ENCODE measurements at regions not wholly inside any gene's neighbourhood (a gene's known extent, or its start where the extent isn't known, plus 50 kb on each side); places are given as distances from the start of the nearest gene placed in this dataset.

- H3K79me2 ChIP-seq (ENCODE audit: insufficient read depth, low read length): no peaks in the 10 kb centered on the region
- H3K27ac ChIP-seq (ENCODE audit: low read depth, low read length): no peak overlapping the region
- TF ChIP-seq CTCF (IDR thresholded peaks at IDR 0.05; ENCODE audit: insufficient read depth, low read depth, low read length): no peak
- TF ChIP-seq EZH2 (IDR thresholded peaks at IDR 0.05; ENCODE audit: insufficient read depth, low read length): no peak
- H2AFZ ChIP-seq (ENCODE audit: low read depth, low read length): no peak overlapping the region
- H3K4me3 ChIP-seq (ENCODE audit: insufficient read depth, low read depth, low read length): no peak overlapping the region
- Mint-ChIP-seq H3K27me3 (ENCODE audit: low read depth, unreplicated experiment) (no peaks in the 10 kb centered on the region), H3K4me1 (ENCODE audit: low read depth, unreplicated experiment) (no peaks in the 10 kb centered on the region), H3K36me3 (ENCODE audit: low read depth, unreplicated experiment) (peaks cover 2% of the 10 kb centered on the region), H3K9me3 (ENCODE audit: unreplicated experiment) (peaks cover 7% of the 10 kb centered on the region), H3K4me3 (ENCODE audit: unreplicated experiment) (no peak overlapping the region), H3K27ac (ENCODE audit: unreplicated experiment) (no peak overlapping the region)
- no peaks in the 10 kb centered on the region for H3K36me3 ChIP-seq (ENCODE audit: insufficient read depth, low read length)
- DNase-seq (ENCODE audit: low read depth): no peak
- H3K4me2 ChIP-seq (ENCODE audit: low read length): no peak overlapping the region
- H4K20me1 ChIP-seq (ENCODE audit: insufficient read depth, low read length): no peaks in the 10 kb centered on the region
- no peak overlapping the region for H3K9ac ChIP-seq (ENCODE audit: low read length)
- FAIRE-seq: no peak
- no peaks in the 10 kb centered on the region for H3K4me1 ChIP-seq (ENCODE audit: insufficient read depth, low read length)
- peaks cover 5% of the 10 kb centered on the region for H3K9me3 ChIP-seq (ENCODE audit: insufficient read depth, low read depth, low read length)
- H3K27me3 ChIP-seq (ENCODE audit: insufficient read depth, low read length): no peaks in the 10 kb centered on the region
Observed at GRCh38 chr18:43515481-43515880, 238.2 kb upstream of the SYT4 start.

GRCh38 chr18:43524260-43524659, 247.0 kb upstream of the SYT4 start:
- H3K27me3 ChIP-seq (ENCODE audit: insufficient read depth, low read length): no peaks in the 10 kb centered on the region
- no peaks in the 10 kb centered on the region for H3K9me3 Mint-ChIP-seq (ENCODE audit: unreplicated experiment)
- no peaks in the 10 kb centered on the region for H3K36me3 ChIP-seq (ENCODE audit: insufficient read depth, low read length)
- H3K4me1 ChIP-seq (ENCODE audit: insufficient read depth, low read length): no peaks in the 10 kb centered on the region
- no peak overlapping the region for H3K27ac ChIP-seq (ENCODE audit: low read depth, low read length)
- no peaks in the 10 kb centered on the region for H3K36me3 Mint-ChIP-seq (ENCODE audit: low read depth, unreplicated experiment)
- no peaks in the 10 kb centered on the region for H3K79me2 ChIP-seq (ENCODE audit: insufficient read depth, low read length)
- H3K9ac ChIP-seq (ENCODE audit: low read length): no peak overlapping the region
- TF ChIP-seq EZH2 (IDR thresholded peaks at IDR 0.05; ENCODE audit: insufficient read depth, low read length) (no peak), CTCF (IDR thresholded peaks at IDR 0.05; ENCODE audit: insufficient read depth, low read depth, low read length) (no peak)
- no peak overlapping the region for H3K27ac Mint-ChIP-seq (ENCODE audit: unreplicated experiment)
- no peak overlapping the region for H2AFZ ChIP-seq (ENCODE audit: low read depth, low read length)
- no peak overlapping the region for H3K4me3 ChIP-seq (ENCODE audit: insufficient read depth, low read depth, low read length)
- H3K4me2 ChIP-seq (ENCODE audit: low read length): no peak overlapping the region
- FAIRE-seq (no peak), DNase-seq (ENCODE audit: low read depth) (no peak)
- H3K27me3 Mint-ChIP-seq (ENCODE audit: low read depth, unreplicated experiment): no peaks in the 10 kb centered on the region
- no peak overlapping the region for H3K4me3 Mint-ChIP-seq (ENCODE audit: unreplicated experiment)
- H4K20me1 ChIP-seq (ENCODE audit: insufficient read depth, low read length): no peaks in the 10 kb centered on the region
- H3K9me3 ChIP-seq (ENCODE audit: insufficient read depth, low read depth, low read length): no peaks in the 10 kb centered on the region
- peaks cover 10% of the 10 kb centered on the region for H3K4me1 Mint-ChIP-seq (ENCODE audit: low read depth, unreplicated experiment)

GRCh38 chr18:43525169-43525568, 247.9 kb upstream of the SYT4 start:
- no peaks in the 10 kb centered on the region for H3K36me3 Mint-ChIP-seq (ENCODE audit: low read depth, unreplicated experiment)
- H3K4me2 ChIP-seq (ENCODE audit: low read length): no peak overlapping the region

More at GRCh38 chr18:43525169-43525568, 247.9 kb upstream of the SYT4 start:
- no peaks in the 10 kb centered on the region for H4K20me1 ChIP-seq (ENCODE audit: insufficient read depth, low read length)
- Mint-ChIP-seq H3K27ac (ENCODE audit: unreplicated experiment) (no peak overlapping the region), H3K27me3 (ENCODE audit: low read depth, unreplicated experiment) (no peaks in the 10 kb centered on the region), H3K4me1 (ENCODE audit: low read depth, unreplicated experiment) (peaks cover 10% of the 10 kb centered on the region), H3K4me3 (ENCODE audit: unreplicated experiment) (no peak overlapping the region), H3K9me3 (ENCODE audit: unreplicated experiment) (no peaks in the 10 kb centered on the region)
- TF ChIP-seq CTCF (IDR thresholded peaks at IDR 0.05; ENCODE audit: insufficient read depth, low read depth, low read length): no peak
- TF ChIP-seq EZH2 (IDR thresholded peaks at IDR 0.05; ENCODE audit: insufficient read depth, low read length): no peak
- no peaks in the 10 kb centered on the region for H3K36me3 ChIP-seq (ENCODE audit: insufficient read depth, low read length)
- FAIRE-seq (no peak), DNase-seq (ENCODE audit: low read depth) (no peak)
- no peak overlapping the region for H3K4me3 ChIP-seq (ENCODE audit: insufficient read depth, low read depth, low read length)
- no peak overlapping the region for H3K27ac ChIP-seq (ENCODE audit: low read depth, low read length)
- H3K27me3 ChIP-seq (ENCODE audit: insufficient read depth, low read length): no peaks in the 10 kb centered on the region
- H3K4me1 ChIP-seq (ENCODE audit: insufficient read depth, low read length): no peaks in the 10 kb centered on the region
- H3K9ac ChIP-seq (ENCODE audit: low read length): no peak overlapping the region
- H3K9me3 ChIP-seq (ENCODE audit: insufficient read depth, low read depth, low read length): no peaks in the 10 kb centered on the region
- H2AFZ ChIP-seq (ENCODE audit: low read depth, low read length): no peak overlapping the region
- no peaks in the 10 kb centered on the region for H3K79me2 ChIP-seq (ENCODE audit: insufficient read depth, low read length)
